ENCODE measurements at regions not wholly inside any gene's neighbourhood (a gene's known extent, or its start where the extent isn't known, plus 50 kb on each side); places are given as distances from the start of the nearest gene placed in this dataset.
"Not testable (repeated sequence)": the region's sequence is repeated elsewhere in the genome, so short reads cannot be mapped to it uniquely, and the experiment has no call there.

- DNase-seq: no peak
Observed at GRCh38 chr20:12699374-12700228, 309.2 kb upstream of the SPTLC3 start.

DNA sequence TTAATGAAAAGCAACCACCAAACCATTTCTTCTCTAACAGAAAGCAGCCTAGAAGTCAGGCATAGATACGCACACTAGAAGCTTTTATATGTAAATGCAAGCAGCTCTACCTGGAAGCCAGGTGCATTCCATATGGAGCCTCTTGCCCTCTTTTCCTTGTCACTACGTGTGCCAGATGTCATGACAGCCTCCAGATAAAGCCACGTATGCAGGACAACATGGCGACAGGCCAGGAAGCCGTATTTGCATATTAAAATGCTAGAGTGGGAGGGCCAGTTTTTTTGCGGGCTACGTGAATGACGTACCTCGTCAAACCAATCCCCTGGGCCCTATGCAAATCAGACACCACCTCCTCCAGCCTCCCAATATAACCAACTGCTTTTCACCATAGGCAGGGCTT is 308.1 kb upstream of the SPTLC3 start:
- DNase-seq: no peak

GRCh38 chr20:12702312-12702711 is 306.5 kb upstream of the SPTLC3 start:
- no peak for DNase-seq

- no peak for DNase-seq
Observed at GRCh38 chr20:12715371-12715770, 293.4 kb upstream of the SPTLC3 start.

DNA sequence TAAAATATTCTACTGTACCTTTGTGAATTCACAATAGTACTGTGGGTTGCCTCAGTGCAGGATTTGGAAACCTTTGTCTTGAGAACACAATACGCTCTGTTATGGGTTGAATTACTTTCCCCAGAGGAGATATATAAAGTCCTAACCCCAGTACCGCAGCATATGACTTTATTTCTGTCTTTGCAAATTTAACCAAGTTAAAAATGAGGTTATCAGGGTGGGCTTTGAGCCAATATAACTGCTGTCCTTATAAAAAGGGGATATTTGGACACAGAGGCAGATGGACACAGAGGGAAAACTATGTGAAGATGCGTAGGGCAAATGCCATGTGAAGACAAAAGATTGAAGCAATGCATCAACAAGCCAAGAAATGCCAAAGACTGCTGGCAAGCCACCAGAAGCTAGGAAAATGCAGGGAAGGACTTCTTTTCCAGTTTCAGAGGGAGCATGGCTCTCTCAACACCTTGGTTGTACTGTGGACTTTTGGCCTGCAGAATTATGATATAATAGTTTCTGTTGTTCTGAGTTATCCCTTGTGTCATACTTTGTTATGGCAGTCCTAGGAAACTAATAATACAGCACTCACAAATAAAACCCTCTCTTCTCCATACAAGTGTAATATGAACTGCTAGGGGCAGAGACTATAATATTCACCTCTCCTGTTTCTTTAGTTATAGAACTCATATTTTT is 292.6 kb upstream of the SPTLC3 start:
- DNase-seq: no peak

DNA sequence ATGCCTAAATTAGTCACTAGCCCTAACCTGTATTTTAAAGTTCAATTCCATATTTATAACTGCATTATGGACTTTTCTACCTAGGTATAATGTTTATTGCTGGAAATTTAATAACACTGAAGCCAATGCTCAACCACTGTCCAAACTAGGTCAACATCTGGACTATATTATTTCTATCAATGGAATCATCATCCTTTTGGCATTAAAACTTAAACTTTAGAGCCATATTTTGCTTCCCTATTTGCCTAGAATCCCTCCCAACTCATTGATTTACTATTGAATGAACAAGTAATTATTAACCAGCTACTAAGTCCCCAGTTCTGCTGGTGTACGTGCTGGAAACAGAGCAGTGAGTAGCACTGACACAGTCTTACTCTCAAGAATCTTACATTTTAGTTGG is 291.7 kb upstream of the SPTLC3 start:
- no peak for DNase-seq

DNA sequence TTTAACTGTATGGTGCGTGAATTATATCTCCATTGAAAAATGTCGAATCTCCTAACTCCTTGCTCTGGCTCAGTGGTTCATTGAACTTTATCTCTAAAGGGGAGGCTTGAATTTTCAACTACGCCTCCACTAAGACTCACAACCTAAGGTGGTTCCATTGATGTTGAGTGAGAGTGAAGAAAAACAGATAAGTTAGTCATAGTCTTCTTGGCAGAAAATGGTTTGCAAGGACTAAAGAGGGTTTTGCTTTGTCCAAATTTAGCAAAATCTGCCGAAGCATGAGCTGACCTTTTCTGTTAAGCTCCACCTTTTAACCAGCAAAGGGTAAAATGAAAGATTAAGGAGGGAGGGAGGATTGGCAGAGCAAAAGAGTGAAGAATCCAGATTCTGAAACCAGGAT is 290.2 kb upstream of the SPTLC3 start:
- no peak for DNase-seq

DNA sequence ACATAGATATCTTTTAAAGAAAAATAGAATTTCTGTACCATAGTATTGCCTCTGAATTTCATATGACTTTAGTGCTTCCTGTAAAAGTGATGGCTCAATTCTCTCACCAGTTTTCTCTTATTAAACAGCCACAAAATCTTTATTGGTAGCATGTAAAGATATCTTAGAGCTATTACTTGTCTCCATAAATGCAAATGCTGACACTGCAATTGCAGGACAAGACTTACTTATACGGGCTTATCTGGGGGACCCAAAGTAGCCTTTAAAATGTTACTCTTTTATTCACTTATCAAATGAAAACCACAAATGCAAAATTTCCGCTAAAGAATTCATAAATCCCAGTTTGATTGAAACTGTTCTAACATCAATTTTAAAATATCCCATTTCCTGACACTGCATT is 287.1 kb upstream of the SPTLC3 start:
- no peak for DNase-seq

DNA sequence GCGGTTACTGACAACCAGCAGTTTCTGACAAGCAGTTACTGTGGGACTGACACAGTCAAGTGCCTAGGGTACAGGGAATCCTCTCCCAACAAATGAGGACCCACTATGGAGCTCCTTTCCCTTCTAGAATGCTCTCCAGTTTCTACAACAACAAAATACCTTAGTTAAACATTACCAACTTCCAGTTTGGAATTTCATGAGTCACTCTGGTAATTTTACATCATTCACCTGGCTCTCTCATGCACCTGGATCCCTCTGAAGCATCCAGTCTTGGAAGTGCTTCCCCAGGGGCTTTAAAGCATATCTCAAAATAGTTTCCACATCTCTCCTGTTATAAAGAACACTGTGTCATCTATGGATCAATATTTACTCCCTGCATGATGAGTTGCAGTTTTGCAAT is 286.7 kb upstream of the SPTLC3 start:
- no peak for DNase-seq

DNA sequence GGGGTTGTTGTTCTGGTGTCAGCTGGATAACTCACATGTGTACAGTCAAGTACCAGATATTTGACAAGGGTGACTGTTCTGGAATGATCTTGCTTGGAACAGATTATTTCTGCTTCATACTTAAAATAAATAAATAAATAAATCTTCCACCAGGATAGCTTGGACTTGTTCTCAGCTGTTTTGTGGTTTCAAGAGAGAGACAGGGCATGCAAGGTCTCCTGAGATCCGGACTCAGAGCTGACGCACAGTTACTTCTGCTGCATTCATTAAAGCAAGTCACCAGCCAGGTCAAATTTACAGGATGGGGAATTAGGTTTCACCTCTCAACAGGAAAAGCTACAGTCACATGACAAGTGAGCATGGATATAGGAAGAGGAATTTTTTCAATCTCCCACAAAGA is 285.0 kb upstream of the SPTLC3 start:
- no peak for DNase-seq

- no peak for DNase-seq
Observed at GRCh38 chr20:12728782-12729181, 280.0 kb upstream of the SPTLC3 start.

DNA sequence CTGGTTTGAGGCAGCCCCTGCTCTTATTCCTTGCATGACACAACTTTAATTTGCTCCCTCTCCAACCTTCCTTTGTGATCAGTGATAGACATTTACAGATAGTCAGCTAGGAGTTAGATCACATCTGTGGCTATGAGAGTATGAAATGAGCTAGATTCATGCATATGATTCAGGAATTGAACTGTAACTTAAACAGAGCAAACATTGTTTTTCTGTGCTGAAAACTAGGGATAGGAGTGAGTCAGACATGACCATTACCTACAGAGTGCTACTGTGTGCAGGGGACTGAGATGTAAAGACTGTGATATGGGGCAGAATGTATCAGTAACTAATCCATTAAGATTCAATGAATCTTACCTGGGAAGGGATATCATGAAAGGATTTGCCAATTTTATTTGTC is 279.4 kb upstream of the SPTLC3 start:
- no peak for DNase-seq

DNA sequence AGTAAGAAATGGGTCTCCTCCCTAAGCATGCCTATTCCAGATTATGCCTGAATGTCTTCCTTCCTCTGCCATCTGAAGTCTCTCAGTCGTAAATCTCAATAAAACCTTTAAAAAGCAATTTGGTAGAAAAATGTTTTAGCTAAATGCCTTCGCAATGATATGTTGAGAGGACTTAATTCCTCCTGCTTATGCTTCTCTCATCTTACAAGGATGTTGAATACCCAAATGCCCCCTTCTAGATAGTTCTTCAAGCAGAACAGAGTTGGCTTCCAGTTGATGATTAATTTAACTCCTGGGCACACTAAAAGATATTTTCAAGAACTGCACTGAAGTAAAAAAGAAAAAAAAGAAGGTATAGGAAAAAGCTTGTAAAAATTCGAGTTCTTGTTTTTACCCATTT is 275.0 kb upstream of the SPTLC3 start:
- no peak for DNase-seq

DNA sequence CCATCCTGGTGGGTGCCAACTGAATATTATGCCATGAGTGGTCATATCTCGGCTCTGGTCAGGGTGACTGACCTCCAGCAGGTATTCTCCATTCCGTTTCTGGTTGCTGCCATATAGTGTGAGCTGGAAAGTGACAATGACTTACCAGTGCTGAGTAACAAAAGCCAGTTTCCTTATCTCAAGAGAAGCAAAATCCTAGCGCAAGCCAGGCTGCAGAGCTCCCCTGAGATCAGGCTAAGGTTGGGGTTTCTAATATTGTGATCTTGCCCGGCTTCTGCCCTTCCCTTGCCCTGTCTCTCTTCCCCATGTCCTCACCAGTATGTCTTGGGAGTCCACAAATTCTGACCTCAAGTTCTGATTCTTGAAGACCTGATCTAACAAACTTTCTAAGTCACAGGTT is 271.3 kb upstream of the SPTLC3 start:
- DNase-seq: no peak

- no peak for DNase-seq
Observed at GRCh38 chr20:12737900-12738299, 270.9 kb upstream of the SPTLC3 start.

GRCh38 chr20:12740647-12741046 is 268.1 kb upstream of the SPTLC3 start:
- DNase-seq: no peak

- no peak for DNase-seq
Observed at GRCh38 chr20:12744037-12744436, 264.7 kb upstream of the SPTLC3 start.

- no peak for DNase-seq
Observed at GRCh38 chr20:12748359-12748994, 260.3 kb upstream of the SPTLC3 start.

GRCh38 chr20:12750221-12750620 is 258.6 kb upstream of the SPTLC3 start:
- no peak for DNase-seq

DNA sequence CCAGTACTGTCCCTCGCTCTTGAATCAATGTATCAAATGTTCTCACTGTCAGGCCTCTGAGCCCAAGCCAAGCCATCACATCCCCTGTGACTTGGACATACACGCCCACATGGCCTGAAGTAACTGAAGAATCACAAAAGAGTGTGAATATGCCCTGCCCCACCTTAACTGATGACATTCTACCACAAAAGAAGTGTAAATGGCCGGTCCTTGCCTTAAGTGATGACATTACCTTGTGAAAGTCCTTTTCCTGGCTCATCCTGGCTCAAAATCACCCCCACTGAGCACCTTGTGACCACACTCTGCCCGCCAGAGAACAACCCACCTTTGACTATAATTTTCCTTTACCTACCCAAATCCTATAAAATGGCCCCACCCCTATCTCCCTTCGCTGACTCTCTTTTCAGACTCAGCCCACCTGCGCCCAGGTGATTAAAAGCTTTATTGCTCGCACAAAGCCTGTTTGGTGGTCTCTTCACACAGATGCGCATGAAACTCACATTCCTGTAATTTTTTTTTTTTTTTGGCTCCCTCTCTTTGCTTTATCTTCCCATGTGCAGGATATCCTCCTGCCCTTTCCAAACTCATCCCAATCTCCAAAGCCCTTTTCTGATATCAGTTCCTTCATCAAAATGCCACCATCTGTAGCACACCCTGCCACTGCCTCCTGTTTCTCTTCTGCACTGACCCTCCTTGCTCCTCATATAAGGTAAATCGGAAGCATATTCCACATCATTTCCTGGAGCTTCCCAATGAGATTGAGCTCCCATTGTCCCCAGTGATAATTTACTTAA is 255.7 kb upstream of the SPTLC3 start:
- DNase-seq: not testable (repeated sequence)

DNA sequence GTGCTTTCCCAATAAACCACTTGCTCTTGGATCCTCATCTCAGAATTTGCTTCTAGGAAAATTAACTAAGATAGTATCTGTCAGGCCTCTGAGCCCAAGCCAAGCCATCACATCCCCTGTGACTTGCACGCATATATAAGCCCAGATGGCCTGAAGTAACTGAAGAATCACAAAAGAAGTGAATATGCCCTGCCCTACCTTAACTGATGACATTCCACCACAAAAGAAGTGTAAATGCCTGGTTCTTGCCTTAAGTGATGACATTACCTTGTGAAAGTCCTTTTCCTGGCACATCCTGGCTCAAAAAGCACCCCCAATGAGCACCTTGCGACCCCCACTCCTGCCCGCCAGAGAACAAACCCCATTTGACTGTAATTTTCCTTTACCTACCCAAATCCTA is 255.0 kb upstream of the SPTLC3 start:
- not testable (repeated sequence) for DNase-seq

GRCh38 chr20:12759493-12759892 is 249.3 kb upstream of the SPTLC3 start:
- not testable (repeated sequence) for DNase-seq

GRCh38 chr20:12762725-12763124 is 246.0 kb upstream of the SPTLC3 start:
- peak; percentile 2 for DNase-seq

Measured in fibroblast of skin of right quadriceps (primary cell).